ENCODE measurements at regions not wholly inside any gene's neighbourhood (a gene's known extent, or its start where the extent isn't known, plus 50 kb on each side); places are given as distances from the start of the nearest gene placed in this dataset.
"Not testable (repeated sequence)": the region's sequence is repeated elsewhere in the genome, so short reads cannot be mapped to it uniquely, and the experiment has no call there.

DNA sequence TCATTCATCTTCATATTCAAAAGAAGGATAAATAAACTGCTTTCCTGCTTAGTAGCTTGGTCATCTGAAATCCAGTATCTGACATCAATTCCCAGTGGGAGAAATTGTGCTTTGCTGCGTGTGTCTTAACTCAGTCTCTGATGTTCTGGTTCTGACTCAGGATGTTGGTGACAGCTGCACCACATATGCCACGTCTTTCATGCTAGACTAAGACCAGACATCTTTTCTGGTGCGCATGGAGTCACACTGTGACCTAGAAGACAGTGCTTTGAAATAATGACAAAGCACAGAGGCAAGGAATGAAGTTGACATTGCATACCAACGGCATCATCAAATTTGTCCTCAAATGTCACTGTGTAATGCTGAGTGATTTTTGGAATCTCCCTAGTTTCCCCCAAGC is 308.8 kb upstream of the PLGLB1 start:
- H3K27me3 ChIP-seq (ENCODE audit: insufficient read depth, low read length); H3K36me3 ChIP-seq (ENCODE audit: insufficient read depth, low read length); H3K9me2 ChIP-seq (ENCODE audit: low read depth, low read length); H4K20me1 ChIP-seq (ENCODE audit: insufficient read depth, low read length); H3K79me2 ChIP-seq (ENCODE audit: insufficient read depth, low read length); H3K4me1 ChIP-seq (ENCODE audit: insufficient read depth, low read length, severe bottlenecking); H3K4me2 ChIP-seq (ENCODE audit: low read length); H2AFZ ChIP-seq (ENCODE audit: low read length); H3K4me3 ChIP-seq (ENCODE audit: low read depth, low read length, poor library complexity, severe bottlenecking); H3K27ac ChIP-seq (ENCODE audit: low read depth, low read length, poor library complexity, severe bottlenecking); H3K9me3 ChIP-seq (ENCODE audit: low read length); H3F3A ChIP-seq (ENCODE audit: insufficient read depth, low read length); H3K9ac ChIP-seq (ENCODE audit: low read length): not testable (repeated sequence)

DNA sequence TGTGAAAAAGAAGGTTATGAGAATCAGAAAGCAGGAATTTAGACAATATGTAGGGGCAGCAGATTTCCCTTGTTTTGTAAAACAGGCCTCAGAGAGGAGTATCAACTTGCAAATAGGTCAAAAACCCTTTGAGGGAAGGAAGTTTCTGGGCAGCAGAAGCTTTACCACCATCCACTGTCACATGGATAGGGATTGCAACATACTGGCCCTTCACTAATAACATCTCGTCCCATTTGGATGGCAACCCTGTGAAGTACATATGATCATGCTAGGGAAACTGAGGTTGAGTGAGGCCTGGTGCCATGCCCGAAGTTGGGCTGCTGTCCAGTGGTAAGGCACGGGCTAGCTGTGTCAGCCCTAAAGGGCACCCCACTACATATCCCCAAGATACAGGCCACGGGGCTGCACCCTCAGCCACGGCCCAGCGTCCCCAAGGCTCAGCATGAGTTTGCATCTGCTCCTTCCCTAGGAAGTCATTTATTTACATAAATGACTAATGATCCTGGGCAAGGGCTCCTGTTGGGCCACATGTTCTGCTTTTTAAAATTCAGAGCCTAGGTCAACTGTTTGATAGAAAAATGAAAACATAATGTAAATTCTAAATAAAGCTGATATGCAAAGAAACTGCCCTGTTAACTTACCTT is 310.4 kb upstream of the PLGLB1 start:
- H3K9me2 ChIP-seq (ENCODE audit: low read depth, low read length); H3K27me3 ChIP-seq (ENCODE audit: insufficient read depth, low read length); H3K9ac ChIP-seq (ENCODE audit: low read length); H3K36me3 ChIP-seq (ENCODE audit: insufficient read depth, low read length); H3F3A ChIP-seq (ENCODE audit: insufficient read depth, low read length); H3K4me2 ChIP-seq (ENCODE audit: low read length); H3K4me1 ChIP-seq (ENCODE audit: insufficient read depth, low read length, severe bottlenecking); H3K79me2 ChIP-seq (ENCODE audit: insufficient read depth, low read length); H4K20me1 ChIP-seq (ENCODE audit: insufficient read depth, low read length); H3K27ac ChIP-seq (ENCODE audit: low read depth, low read length, poor library complexity, severe bottlenecking); H2AFZ ChIP-seq (ENCODE audit: low read length); H3K9me3 ChIP-seq (ENCODE audit: low read length); H3K4me3 ChIP-seq (ENCODE audit: low read depth, low read length, poor library complexity, severe bottlenecking): not testable (repeated sequence)

DNA sequence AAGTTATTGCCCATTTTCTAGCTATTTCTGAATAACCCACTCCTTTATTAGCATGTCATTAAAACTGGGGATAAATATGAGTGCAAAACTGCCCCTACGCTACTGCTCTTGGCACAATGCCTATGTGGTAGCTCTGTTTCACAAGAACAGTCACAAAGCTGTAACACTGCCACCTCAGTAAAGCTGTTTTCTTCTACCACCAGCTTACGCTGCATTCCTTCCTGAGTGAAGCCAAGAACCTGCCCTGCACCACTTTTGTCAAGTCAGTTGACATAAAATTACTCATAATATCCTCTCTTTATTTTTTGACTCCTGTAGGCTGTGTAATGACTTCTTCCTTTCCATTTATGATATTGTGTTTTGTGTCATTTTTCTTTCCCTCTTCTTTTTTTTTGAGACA is 313.2 kb upstream of the PLGLB1 start:
- not testable (repeated sequence) for H3K9me3 ChIP-seq (ENCODE audit: low read length); H3F3A ChIP-seq (ENCODE audit: insufficient read depth, low read length); H3K9ac ChIP-seq (ENCODE audit: low read length); H3K4me3 ChIP-seq (ENCODE audit: low read depth, low read length, poor library complexity, severe bottlenecking); H2AFZ ChIP-seq (ENCODE audit: low read length); H3K36me3 ChIP-seq (ENCODE audit: insufficient read depth, low read length); H4K20me1 ChIP-seq (ENCODE audit: insufficient read depth, low read length); H3K79me2 ChIP-seq (ENCODE audit: insufficient read depth, low read length); H3K4me1 ChIP-seq (ENCODE audit: insufficient read depth, low read length, severe bottlenecking); H3K27ac ChIP-seq (ENCODE audit: low read depth, low read length, poor library complexity, severe bottlenecking); H3K9me2 ChIP-seq (ENCODE audit: low read depth, low read length); H3K27me3 ChIP-seq (ENCODE audit: insufficient read depth, low read length); H3K4me2 ChIP-seq (ENCODE audit: low read length)

DNA sequence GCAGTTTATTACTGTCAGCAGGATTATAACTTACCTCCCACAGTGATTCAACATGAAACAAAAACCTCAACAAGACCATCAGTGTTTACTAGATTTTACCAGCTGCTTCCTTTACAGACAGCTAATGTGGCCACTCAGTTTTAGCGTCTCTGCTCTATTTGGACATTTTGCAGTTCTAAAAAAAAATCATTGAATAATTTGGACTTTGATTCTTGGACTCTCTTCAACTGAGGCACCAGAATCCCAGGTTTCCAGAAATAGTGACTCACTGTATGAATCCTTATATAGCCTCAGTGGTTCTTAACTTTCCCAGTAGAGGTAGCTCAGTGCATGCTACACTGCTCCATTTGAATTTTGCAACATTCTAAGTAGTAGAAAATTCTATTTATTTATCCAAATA is 317.4 kb upstream of the PLGLB1 start:
- H3K4me2 ChIP-seq (ENCODE audit: low read length); H3F3A ChIP-seq (ENCODE audit: insufficient read depth, low read length); H3K9ac ChIP-seq (ENCODE audit: low read length); H3K4me3 ChIP-seq (ENCODE audit: low read depth, low read length, poor library complexity, severe bottlenecking); H3K4me1 ChIP-seq (ENCODE audit: insufficient read depth, low read length, severe bottlenecking); H3K27me3 ChIP-seq (ENCODE audit: insufficient read depth, low read length); H3K27ac ChIP-seq (ENCODE audit: low read depth, low read length, poor library complexity, severe bottlenecking); H4K20me1 ChIP-seq (ENCODE audit: insufficient read depth, low read length); H3K36me3 ChIP-seq (ENCODE audit: insufficient read depth, low read length); H3K79me2 ChIP-seq (ENCODE audit: insufficient read depth, low read length); H3K9me2 ChIP-seq (ENCODE audit: low read depth, low read length); H2AFZ ChIP-seq (ENCODE audit: low read length); H3K9me3 ChIP-seq (ENCODE audit: low read length): not testable (repeated sequence)

DNA sequence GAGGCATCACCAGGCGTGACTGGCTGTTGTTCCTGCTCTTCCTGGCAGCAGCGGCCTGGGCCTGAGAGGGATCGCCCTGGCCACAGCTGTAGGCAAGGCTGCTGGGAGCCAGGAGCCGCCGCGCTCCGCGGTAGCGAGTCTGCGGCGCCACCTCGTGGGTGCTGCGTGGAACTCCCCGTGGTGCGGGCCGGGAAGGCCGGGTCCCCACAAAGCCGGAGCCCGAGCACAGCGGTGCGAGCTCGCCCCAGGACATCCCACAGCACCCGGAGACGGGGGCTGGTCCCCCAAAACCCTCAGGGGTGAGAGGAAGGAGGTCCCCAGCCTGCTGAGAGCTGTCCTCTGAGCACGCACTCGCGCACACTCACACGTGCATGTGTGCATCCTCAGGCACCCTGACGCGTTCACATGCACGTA is 320.0 kb upstream of the PLGLB1 start:
- H2AFZ ChIP-seq (ENCODE audit: low read length); H3F3A ChIP-seq (ENCODE audit: insufficient read depth, low read length); H3K27ac ChIP-seq (ENCODE audit: low read depth, low read length, poor library complexity, severe bottlenecking); H3K4me2 ChIP-seq (ENCODE audit: low read length); H3K79me2 ChIP-seq (ENCODE audit: insufficient read depth, low read length); H4K20me1 ChIP-seq (ENCODE audit: insufficient read depth, low read length); H3K36me3 ChIP-seq (ENCODE audit: insufficient read depth, low read length); H3K9me3 ChIP-seq (ENCODE audit: low read length); H3K27me3 ChIP-seq (ENCODE audit: insufficient read depth, low read length); H3K4me3 ChIP-seq (ENCODE audit: low read depth, low read length, poor library complexity, severe bottlenecking); H3K9me2 ChIP-seq (ENCODE audit: low read depth, low read length); H3K4me1 ChIP-seq (ENCODE audit: insufficient read depth, low read length, severe bottlenecking); H3K9ac ChIP-seq (ENCODE audit: low read length): not testable (repeated sequence)
- TF ChIP-seq, protein P1, sequence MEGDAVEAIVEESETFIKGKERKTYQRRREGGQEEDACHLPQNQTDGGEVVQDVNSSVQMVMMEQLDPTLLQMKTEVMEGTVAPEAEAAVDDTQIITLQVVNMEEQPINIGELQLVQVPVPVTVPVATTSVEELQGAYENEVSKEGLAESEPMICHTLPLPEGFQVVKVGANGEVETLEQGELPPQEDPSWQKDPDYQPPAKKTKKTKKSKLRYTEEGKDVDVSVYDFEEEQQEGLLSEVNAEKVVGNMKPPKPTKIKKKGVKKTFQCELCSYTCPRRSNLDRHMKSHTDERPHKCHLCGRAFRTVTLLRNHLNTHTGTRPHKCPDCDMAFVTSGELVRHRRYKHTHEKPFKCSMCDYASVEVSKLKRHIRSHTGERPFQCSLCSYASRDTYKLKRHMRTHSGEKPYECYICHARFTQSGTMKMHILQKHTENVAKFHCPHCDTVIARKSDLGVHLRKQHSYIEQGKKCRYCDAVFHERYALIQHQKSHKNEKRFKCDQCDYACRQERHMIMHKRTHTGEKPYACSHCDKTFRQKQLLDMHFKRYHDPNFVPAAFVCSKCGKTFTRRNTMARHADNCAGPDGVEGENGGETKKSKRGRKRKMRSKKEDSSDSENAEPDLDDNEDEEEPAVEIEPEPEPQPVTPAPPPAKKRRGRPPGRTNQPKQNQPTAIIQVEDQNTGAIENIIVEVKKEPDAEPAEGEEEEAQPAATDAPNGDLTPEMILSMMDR (IDR thresholded peaks at IDR 0.05; ENCODE audit: low read length) = peak; percentile 34; the same call in 1 of the 2 replicates

DNA sequence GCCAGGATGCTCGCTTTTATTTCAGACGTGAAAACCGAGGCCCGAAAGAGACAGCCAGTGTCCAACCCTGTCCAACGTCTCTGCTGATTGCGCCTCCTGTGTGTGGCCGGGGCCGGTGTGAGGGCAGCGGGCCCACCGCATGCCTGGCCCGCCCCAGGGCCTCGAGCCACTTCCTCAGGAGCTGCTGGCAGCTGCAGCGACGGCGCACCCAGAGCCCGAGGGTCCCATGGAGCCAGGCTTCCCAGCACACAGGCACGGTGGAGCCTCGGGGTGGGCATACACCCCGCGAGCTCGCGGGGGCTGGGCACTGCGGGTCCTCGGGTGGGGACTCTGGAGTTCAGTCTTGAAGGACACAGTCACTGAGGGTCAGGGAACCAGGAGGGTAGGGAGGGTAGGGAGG is 320.5 kb upstream of the PLGLB1 start:
- H3K4me1 ChIP-seq (ENCODE audit: insufficient read depth, low read length, severe bottlenecking); H3K36me3 ChIP-seq (ENCODE audit: insufficient read depth, low read length); H3F3A ChIP-seq (ENCODE audit: insufficient read depth, low read length); H3K27ac ChIP-seq (ENCODE audit: low read depth, low read length, poor library complexity, severe bottlenecking); H3K4me3 ChIP-seq (ENCODE audit: low read depth, low read length, poor library complexity, severe bottlenecking); H3K9me3 ChIP-seq (ENCODE audit: low read length); H3K79me2 ChIP-seq (ENCODE audit: insufficient read depth, low read length); H3K4me2 ChIP-seq (ENCODE audit: low read length); H3K27me3 ChIP-seq (ENCODE audit: insufficient read depth, low read length); H2AFZ ChIP-seq (ENCODE audit: low read length); H4K20me1 ChIP-seq (ENCODE audit: insufficient read depth, low read length); H3K9me2 ChIP-seq (ENCODE audit: low read depth, low read length); H3K9ac ChIP-seq (ENCODE audit: low read length): not testable (repeated sequence)

DNA sequence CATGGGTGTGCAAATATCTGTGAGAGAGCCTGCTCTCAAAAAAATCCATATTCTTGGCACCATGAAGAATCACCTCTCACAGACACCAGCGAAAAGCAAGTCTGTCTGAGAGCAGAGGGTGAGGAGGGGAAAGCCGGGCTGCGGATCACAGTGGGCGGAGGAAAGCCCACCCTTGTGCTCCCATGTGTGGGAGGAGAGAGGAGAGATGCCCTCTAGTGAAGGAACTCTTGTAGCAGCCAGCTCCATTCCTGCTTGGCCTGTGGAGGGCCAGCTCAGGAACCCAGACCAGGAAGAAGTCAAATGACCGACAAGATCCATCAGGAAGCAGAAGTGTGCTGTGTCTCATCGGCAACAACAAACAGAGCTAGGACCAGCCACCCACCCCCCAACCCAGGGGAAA is 321.7 kb upstream of the PLGLB1 start:
- H3K36me3 ChIP-seq (ENCODE audit: insufficient read depth, low read length); H3K9me3 ChIP-seq (ENCODE audit: low read length); H3K27ac ChIP-seq (ENCODE audit: low read depth, low read length, poor library complexity, severe bottlenecking); H3K4me3 ChIP-seq (ENCODE audit: low read depth, low read length, poor library complexity, severe bottlenecking); H3K9ac ChIP-seq (ENCODE audit: low read length); H3K4me2 ChIP-seq (ENCODE audit: low read length); H3F3A ChIP-seq (ENCODE audit: insufficient read depth, low read length); H3K27me3 ChIP-seq (ENCODE audit: insufficient read depth, low read length); H3K9me2 ChIP-seq (ENCODE audit: low read depth, low read length); H3K79me2 ChIP-seq (ENCODE audit: insufficient read depth, low read length); H2AFZ ChIP-seq (ENCODE audit: low read length); H3K4me1 ChIP-seq (ENCODE audit: insufficient read depth, low read length, severe bottlenecking); H4K20me1 ChIP-seq (ENCODE audit: insufficient read depth, low read length): not testable (repeated sequence)
